ENCODE measurements at regions not wholly inside any gene's neighbourhood (a gene's known extent, or its start where the extent isn't known, plus 50 kb on each side); places are given as distances from the start of the nearest gene placed in this dataset.

DNA sequence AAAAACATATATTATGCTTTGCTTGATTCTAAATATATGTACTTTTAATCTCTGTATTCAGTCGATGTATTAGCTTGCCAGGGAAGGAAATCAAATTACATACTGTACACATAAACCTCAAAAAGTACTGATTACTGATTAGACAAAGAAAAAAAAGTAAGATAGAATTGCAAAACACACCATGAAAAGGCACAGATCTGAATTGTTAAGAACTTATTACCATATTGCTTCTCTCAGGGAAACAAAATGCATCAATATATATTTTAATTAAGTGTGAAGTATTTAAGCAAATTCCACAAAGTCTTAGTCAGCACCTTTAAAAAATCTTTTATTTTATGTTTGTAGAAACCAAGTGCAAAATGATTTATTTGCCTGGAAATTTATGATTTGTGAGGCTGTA, 309.3 kb downstream of the RNF144A start:
- TF ChIP-seq, protein P1, sequence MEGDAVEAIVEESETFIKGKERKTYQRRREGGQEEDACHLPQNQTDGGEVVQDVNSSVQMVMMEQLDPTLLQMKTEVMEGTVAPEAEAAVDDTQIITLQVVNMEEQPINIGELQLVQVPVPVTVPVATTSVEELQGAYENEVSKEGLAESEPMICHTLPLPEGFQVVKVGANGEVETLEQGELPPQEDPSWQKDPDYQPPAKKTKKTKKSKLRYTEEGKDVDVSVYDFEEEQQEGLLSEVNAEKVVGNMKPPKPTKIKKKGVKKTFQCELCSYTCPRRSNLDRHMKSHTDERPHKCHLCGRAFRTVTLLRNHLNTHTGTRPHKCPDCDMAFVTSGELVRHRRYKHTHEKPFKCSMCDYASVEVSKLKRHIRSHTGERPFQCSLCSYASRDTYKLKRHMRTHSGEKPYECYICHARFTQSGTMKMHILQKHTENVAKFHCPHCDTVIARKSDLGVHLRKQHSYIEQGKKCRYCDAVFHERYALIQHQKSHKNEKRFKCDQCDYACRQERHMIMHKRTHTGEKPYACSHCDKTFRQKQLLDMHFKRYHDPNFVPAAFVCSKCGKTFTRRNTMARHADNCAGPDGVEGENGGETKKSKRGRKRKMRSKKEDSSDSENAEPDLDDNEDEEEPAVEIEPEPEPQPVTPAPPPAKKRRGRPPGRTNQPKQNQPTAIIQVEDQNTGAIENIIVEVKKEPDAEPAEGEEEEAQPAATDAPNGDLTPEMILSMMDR (IDR thresholded peaks at IDR 0.05) = no peak
- no peak for TF ChIP-seq POLR2A (IDR thresholded peaks at IDR 0.05)
- Histone ChIP-seq H3K36me3 (no peaks in the 10 kb centered on the region), H3K4me1 (no peaks in the 10 kb centered on the region), H3K27ac (no peak overlapping the region), H3K27me3 (no peaks in the 10 kb centered on the region), H3K4me3 (no peak overlapping the region), H3K9me3 (no peaks in the 10 kb centered on the region)
- WGBS, 2 donors = 9 to 12% methylated on average over 1 of the region's 1 CpG
- no peak for DNase-seq
- intact Hi-C loops (cut with DNase I) = no loop called here

DNA sequence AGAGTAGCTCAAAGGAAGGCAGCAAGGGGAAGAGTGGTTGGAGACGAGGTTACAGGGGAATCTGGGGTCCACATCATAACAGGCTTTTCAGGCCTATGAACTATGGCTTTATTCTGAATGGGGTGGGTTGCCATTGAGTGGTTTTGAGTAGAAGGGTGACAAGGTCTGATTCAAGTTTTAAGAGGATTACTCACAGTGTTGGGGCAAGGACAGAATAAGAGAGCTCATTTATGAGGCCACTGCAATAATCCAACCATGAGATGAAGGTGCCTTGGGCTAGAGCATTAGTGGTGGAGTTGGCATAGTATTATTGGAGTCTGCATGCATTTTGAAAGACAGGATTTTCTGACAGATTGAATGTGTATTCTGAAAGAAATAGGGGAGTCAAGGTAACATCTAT, 315.9 kb downstream of the RNF144A start:
- 67 to 76% methylated on average over 1 of the region's 1 CpG for WGBS, 2 donors
- DNase-seq = no peak
- no peaks in the 10 kb centered on the region for H3K4me1 ChIP-seq
- H3K27me3 ChIP-seq = no peaks in the 10 kb centered on the region
- H3K4me3 ChIP-seq = no peak overlapping the region
- intact Hi-C loops (cut with DNase I) = no loop called here
- no peaks in the 10 kb centered on the region for H3K36me3 ChIP-seq
- H3K27ac ChIP-seq = no peak overlapping the region
- H3K9me3 ChIP-seq = no peaks in the 10 kb centered on the region
- no peak for TF ChIP-seq POLR2A (IDR thresholded peaks at IDR 0.05)
- TF ChIP-seq, protein P1 (IDR thresholded peaks at IDR 0.05) = no peak

DNA sequence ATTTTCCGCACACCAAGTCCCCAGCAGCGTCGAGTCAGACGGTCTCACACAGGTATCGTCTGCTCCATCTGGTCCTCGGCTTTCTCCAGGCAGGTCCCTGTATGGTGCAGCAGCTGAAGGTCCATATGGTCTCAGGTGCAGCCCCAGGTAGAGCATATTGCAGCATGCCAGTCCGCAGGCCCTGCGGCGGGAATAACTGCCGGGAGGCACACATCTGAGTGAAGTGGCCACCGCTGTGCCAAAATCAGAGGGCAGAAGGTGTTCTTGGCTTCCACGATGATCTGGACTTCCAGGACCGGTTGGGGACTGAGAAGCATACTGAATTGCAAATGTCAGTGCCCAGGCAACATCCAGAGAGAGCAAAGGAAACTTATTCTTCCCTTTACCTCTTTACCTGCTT, 320.3 kb downstream of the RNF144A start:
- intact Hi-C loops (cut with DNase I) = no loop called here
- Histone ChIP-seq H3K4me3 (no peak overlapping the region), H3K4me1 (no peaks in the 10 kb centered on the region), H3K27me3 (no peaks in the 10 kb centered on the region), H3K9me3 (no peaks in the 10 kb centered on the region), H3K27ac (no peak overlapping the region), H3K36me3 (no peaks in the 10 kb centered on the region)
- no peak for DNase-seq
- WGBS, 2 donors = 88 to 92% methylated on average over 12 to 13 of the region's 13 CpGs
- TF ChIP-seq, protein P1 (IDR thresholded peaks at IDR 0.05) = no peak
- no peak for TF ChIP-seq POLR2A (IDR thresholded peaks at IDR 0.05)

DNA sequence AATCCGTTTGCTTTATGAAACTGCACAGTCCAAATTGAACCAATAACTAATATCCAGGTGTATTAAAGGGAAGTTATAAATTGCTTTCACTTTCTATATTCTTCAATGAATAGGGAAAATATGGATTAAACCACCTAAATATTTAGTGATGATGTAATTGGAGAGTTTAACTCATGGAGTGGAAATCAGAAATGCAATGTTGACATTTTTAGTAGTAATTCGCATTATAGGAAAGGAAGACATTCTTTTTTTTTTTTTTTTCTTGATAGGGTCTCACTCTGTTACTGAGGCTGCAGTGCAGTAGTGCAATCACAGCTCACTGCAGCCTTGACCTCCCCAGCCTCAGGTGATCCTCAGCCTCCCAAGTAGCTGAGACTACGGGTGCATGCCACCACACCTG, 321.9 kb downstream of the RNF144A start:
- Histone ChIP-seq H3K36me3 (no peaks in the 10 kb centered on the region), H3K27ac (no peak overlapping the region), H3K4me3 (no peak overlapping the region), H3K27me3 (no peaks in the 10 kb centered on the region), H3K4me1 (no peaks in the 10 kb centered on the region), H3K9me3 (no peaks in the 10 kb centered on the region)
- intact Hi-C loops (cut with DNase I) = no loop called here
- TF ChIP-seq, protein P1 (IDR thresholded peaks at IDR 0.05) = no peak
- no peak for TF ChIP-seq POLR2A (IDR thresholded peaks at IDR 0.05)
- WGBS, 2 donors = 68 to 80% methylated on average over 3 of the region's 3 CpGs
- no peak for DNase-seq

DNA sequence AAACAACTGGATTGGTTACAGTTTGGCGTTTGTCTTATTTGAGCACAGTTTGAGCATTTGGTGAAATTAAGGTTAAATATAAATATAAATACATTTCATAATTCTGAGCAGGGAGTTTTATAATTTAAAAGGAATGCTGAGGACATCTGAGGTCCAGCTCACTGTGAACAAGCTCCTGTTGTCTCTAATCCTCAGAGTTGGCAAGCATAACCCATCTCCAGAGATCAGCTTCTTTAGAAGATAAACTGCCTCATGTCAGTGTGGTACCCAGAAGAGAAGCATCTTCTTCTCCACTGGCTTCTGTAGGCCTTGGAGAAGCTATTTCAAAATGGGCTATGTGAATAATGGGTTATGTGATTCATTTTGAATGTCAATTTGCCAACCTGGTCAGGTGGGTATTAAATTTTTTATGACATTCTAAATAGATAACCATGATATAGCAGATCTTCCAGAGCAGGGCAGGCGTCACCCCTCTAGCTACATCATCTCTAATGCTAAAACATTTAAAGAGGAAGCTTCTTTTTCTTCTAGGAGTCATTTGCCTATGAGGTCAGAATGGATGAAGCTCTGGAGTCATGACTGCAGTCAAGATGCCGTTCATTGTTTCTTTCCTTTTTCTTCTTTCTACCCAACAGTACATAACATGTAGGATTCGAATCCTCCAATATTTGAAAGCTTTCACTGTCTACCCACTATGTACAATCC, 324.0 kb downstream of the RNF144A start:
- no peaks in the 10 kb centered on the region for H3K27me3 ChIP-seq
- no peaks in the 10 kb centered on the region for H3K9me3 ChIP-seq
- H3K4me1 ChIP-seq = no peaks in the 10 kb centered on the region
- H3K27ac ChIP-seq = no peak overlapping the region
- no peak for TF ChIP-seq POLR2A (IDR thresholded peaks at IDR 0.05)
- H3K36me3 ChIP-seq = no peaks in the 10 kb centered on the region
- H3K4me3 ChIP-seq = no peak overlapping the region
- 80 to 88% methylated on average over 4 of the region's 4 CpGs for WGBS, 2 donors
- no peak for DNase-seq
- intact Hi-C loops (cut with DNase I) = no loop called here
